ENCODE measurements at regions not wholly inside any gene's neighbourhood (a gene's known extent, or its start where the extent isn't known, plus 50 kb on each side); places are given as distances from the start of the nearest gene placed in this dataset.

DNA sequence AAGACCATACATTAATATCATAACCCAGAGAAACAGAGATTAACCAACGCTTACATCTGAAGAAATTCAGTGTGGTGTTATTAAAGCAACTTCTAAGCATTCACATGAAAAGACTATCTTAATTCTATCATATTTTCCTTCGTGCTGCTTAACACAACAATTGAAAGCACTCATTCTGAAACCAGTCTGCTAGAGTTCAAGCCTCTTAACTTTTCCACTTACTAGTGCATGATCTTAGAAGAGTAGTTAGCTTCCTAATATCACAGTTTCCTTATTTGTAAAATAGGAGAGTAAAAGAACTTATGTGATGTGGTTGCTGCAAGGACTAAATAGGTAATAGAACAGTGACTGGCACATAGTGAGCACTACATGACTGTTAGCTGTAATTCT lies 379.3 kb downstream of the TRIM36 start:
- in situ Hi-C loops (cut with MboI; ENCODE audit: low pct_unique_long_range_greater_than_20kb, low sequenced_read_pairs, unreplicated experiment): no loop called here

DNA sequence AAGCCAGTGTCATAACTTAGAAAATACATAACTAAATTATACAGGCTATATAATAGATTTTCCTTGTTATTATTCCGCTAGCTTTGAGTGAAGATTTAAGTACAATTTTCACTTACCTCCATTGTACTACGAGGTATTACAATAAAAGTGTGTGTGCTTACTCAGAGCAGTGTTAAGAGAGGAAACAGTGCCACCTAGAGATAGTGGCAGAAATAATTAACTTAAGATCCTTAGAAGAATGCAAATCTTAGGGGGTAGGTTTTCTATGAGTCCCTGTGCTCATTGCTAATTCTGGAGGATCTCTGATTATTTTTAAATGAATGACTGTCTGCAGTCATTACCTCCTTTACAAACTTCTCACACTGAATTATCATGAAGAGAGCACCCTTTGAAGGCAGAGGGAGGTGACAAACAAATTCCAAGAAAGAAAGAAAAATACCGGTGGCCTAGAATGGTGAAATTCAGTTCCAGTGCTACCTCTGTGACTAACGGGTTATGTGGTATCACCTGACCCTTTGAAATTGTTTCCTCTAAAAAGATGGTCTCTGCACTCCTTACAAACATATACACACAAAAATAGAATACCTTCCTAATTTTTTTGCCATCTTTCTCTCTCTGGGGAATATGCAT lies 379.8 kb downstream of the TRIM36 start:
- peak; percentile 37 for DNase-seq (ENCODE audit: low spot score)
- in situ Hi-C loops (cut with MboI; ENCODE audit: low pct_unique_long_range_greater_than_20kb, low sequenced_read_pairs, unreplicated experiment): no loop called here
- TF ChIP-seq, protein P1, sequence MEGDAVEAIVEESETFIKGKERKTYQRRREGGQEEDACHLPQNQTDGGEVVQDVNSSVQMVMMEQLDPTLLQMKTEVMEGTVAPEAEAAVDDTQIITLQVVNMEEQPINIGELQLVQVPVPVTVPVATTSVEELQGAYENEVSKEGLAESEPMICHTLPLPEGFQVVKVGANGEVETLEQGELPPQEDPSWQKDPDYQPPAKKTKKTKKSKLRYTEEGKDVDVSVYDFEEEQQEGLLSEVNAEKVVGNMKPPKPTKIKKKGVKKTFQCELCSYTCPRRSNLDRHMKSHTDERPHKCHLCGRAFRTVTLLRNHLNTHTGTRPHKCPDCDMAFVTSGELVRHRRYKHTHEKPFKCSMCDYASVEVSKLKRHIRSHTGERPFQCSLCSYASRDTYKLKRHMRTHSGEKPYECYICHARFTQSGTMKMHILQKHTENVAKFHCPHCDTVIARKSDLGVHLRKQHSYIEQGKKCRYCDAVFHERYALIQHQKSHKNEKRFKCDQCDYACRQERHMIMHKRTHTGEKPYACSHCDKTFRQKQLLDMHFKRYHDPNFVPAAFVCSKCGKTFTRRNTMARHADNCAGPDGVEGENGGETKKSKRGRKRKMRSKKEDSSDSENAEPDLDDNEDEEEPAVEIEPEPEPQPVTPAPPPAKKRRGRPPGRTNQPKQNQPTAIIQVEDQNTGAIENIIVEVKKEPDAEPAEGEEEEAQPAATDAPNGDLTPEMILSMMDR (IDR thresholded peaks at IDR 0.05; ENCODE audit: extremely low read depth, insufficient read depth, missing control alignments): peak; percentile 44

More for the DNA sequence above, 379.3 kb downstream of the TRIM36 start:
- TF ChIP-seq, protein P1 (IDR thresholded peaks at IDR 0.05; ENCODE audit: extremely low read depth, insufficient read depth, missing control alignments): no peak
- DNase-seq (ENCODE audit: low spot score): no peak

DNA sequence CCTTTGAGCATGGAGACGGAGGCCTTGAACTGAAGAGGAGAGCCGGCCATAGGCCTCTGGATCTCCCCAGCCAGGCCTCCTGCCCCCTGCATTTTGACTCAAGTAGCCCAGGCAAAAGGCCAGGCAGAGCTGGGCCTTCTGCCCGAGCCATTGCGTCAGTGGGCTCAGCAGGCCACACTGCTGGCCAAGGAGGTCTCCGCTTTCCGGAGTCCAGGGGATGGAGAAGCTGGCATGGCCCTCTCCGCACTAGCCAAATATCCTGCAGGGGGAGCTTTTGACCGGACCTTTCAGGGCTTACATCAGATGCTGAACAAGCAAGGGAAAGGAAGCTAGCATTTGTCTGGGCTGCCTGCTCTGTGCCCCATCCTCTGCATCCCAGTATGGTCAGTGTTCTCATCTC lies 386.8 kb downstream of the TRIM36 start:
- in situ Hi-C loops (cut with MboI; ENCODE audit: low pct_unique_long_range_greater_than_20kb, low sequenced_read_pairs, unreplicated experiment): no loop called here
- no peak for DNase-seq (ENCODE audit: low spot score)
- TF ChIP-seq, protein P1 (IDR thresholded peaks at IDR 0.05; ENCODE audit: extremely low read depth, insufficient read depth, missing control alignments): no peak

DNA sequence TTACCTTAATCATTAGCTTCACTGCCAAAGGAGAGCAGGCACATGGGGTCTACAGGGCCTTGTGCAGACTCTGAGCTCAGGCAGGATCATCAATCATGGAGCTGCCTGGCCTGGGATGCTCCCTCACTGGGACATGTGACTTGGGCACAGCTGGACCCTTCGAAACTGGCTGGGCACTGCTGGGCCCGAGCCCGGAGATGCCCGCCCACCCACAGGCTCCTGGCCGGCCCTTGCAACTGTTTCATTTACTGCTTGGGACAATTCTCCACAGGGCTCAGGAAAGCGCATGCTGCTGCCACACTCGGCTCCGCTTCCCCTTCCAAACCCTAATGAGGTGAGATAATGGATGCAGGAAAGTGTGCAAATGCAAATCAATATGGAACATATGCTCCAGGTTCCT lies 387.5 kb downstream of the TRIM36 start:
- TF ChIP-seq, protein P1 (IDR thresholded peaks at IDR 0.05; ENCODE audit: extremely low read depth, insufficient read depth, missing control alignments): no peak
- in situ Hi-C loops (cut with MboI; ENCODE audit: low pct_unique_long_range_greater_than_20kb, low sequenced_read_pairs, unreplicated experiment): no loop called here
- DNase-seq (ENCODE audit: low spot score): no peak

DNA sequence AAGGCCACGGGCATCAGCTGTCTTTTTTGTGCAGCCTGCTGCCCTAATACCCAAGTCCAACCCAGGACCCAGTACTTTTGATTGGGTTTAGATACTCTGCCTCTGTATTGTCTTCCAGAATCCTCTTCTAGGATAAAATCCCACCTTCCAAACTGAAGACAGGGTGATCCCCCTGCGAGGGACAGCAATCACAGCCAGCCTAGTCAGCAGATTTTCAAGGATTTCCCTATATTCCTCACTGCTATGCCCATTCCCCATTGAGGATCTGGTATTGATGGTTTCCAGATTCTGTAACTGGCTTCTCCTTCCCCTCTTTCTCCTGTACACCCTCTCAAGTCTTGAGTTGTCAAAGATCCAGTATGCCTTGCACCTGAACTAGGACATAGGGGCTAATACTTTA lies 389.4 kb downstream of the TRIM36 start:
- in situ Hi-C loops (cut with MboI; ENCODE audit: low pct_unique_long_range_greater_than_20kb, low sequenced_read_pairs, unreplicated experiment): no loop called here
- TF ChIP-seq, protein P1 (IDR thresholded peaks at IDR 0.05; ENCODE audit: extremely low read depth, insufficient read depth, missing control alignments): no peak

DNA sequence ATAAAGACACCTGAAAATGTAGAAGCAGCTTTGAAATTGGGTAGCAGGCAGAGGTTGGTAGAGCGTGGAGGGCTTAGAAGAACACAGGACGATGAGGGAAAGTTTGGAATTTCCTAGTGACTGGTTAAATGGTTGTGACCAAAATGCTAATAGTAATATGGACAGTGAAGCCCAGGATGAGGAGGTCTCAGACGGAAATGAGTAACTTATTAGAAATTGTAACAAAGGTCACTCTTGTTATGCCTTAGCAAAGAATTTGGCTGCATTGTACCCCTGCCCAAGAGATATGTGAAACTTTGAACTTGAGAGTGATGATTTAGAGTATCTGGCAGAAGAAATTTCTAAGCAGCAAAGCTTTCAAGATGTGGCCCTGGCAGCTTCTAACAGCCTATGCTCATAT lies 382.5 kb downstream of the KCNN2 start:
- no peak for DNase-seq (ENCODE audit: low spot score)
- in situ Hi-C loops (cut with MboI; ENCODE audit: low pct_unique_long_range_greater_than_20kb, low sequenced_read_pairs, unreplicated experiment): no loop called here

More for the DNA sequence above, 389.4 kb downstream of the TRIM36 start:
- no peak for DNase-seq (ENCODE audit: low spot score)

More for the DNA sequence above, 382.5 kb downstream of the KCNN2 start:
- TF ChIP-seq, protein P1 (IDR thresholded peaks at IDR 0.05; ENCODE audit: extremely low read depth, insufficient read depth, missing control alignments): no peak
